ENCODE measurements at regions not wholly inside any gene's neighbourhood (a gene's known extent, or its start where the extent isn't known, plus 50 kb on each side); places are given as distances from the start of the nearest gene placed in this dataset.

DNA sequence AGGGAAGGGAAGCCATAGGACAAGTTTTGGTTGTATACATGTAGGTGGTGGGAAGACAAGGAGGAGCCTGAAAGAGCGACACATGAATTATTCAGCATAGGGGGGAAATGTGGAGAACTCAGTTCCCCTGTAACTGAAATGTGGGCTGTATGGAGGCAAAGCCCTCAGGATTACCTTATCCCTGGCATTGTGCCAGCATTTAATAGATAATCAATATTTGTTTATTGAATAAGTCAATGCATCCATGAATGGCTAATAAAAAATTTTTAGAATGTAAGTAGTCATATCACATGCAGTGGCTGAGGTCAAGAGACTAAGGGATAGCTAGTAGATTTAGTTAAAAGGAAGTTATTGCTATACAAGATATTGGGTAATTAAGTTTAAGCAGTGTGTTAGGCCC lies 232.4 kb downstream of the SNAPC1 start:
- Histone ChIP-seq H3K4me3 (replicated peaks; ENCODE audit: low read depth, low read length) (no peak overlapping the region), H3K27me3 (replicated peaks; ENCODE audit: control insufficient read depth, insufficient read depth, low read length) (no peaks in the 10 kb centered on the region), H3K36me3 (ENCODE audit: control insufficient read depth, insufficient read depth, low read length) (no peaks in the 10 kb centered on the region)
- TF ChIP-seq, protein P1, sequence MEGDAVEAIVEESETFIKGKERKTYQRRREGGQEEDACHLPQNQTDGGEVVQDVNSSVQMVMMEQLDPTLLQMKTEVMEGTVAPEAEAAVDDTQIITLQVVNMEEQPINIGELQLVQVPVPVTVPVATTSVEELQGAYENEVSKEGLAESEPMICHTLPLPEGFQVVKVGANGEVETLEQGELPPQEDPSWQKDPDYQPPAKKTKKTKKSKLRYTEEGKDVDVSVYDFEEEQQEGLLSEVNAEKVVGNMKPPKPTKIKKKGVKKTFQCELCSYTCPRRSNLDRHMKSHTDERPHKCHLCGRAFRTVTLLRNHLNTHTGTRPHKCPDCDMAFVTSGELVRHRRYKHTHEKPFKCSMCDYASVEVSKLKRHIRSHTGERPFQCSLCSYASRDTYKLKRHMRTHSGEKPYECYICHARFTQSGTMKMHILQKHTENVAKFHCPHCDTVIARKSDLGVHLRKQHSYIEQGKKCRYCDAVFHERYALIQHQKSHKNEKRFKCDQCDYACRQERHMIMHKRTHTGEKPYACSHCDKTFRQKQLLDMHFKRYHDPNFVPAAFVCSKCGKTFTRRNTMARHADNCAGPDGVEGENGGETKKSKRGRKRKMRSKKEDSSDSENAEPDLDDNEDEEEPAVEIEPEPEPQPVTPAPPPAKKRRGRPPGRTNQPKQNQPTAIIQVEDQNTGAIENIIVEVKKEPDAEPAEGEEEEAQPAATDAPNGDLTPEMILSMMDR (IDR thresholded peaks at IDR 0.05; ENCODE audit: insufficient read depth, low read length, poor library complexity, severe bottlenecking) = no peak
- DNase-seq (ENCODE audit: extremely low read depth, insufficient read length) = no peak

- no peak overlapping the region for H3K4me3 ChIP-seq (replicated peaks; ENCODE audit: low read depth, low read length)
- no peaks in the 10 kb centered on the region for H3K36me3 ChIP-seq (ENCODE audit: control insufficient read depth, insufficient read depth, low read length)
- H3K27me3 ChIP-seq (replicated peaks; ENCODE audit: control insufficient read depth, insufficient read depth, low read length) = no peaks in the 10 kb centered on the region
- TF ChIP-seq, protein P1 (IDR thresholded peaks at IDR 0.05; ENCODE audit: insufficient read depth, low read length, poor library complexity, severe bottlenecking) = no peak
- no peak for DNase-seq (ENCODE audit: extremely low read depth, insufficient read length)
Measured at GRCh38 chr14:61996753-61997152, 234.5 kb downstream of the SNAPC1 start.

GRCh38 chr14:61997161-61997560 lies 234.9 kb downstream of the SNAPC1 start:
- Histone ChIP-seq H3K36me3 (ENCODE audit: control insufficient read depth, insufficient read depth, low read length) (no peaks in the 10 kb centered on the region), H3K4me3 (replicated peaks; ENCODE audit: low read depth, low read length) (no peak overlapping the region), H3K27me3 (replicated peaks; ENCODE audit: control insufficient read depth, insufficient read depth, low read length) (no peaks in the 10 kb centered on the region)
- DNase-seq (ENCODE audit: extremely low read depth, insufficient read length) = no peak
- TF ChIP-seq, protein P1 (IDR thresholded peaks at IDR 0.05; ENCODE audit: insufficient read depth, low read length, poor library complexity, severe bottlenecking) = no peak

GRCh38 chr14:62001963-62002362 lies 239.7 kb downstream of the SNAPC1 start:
- Histone ChIP-seq H3K4me3 (replicated peaks; ENCODE audit: low read depth, low read length) (no peak overlapping the region), H3K27me3 (replicated peaks; ENCODE audit: control insufficient read depth, insufficient read depth, low read length) (no peaks in the 10 kb centered on the region), H3K36me3 (ENCODE audit: control insufficient read depth, insufficient read depth, low read length) (no peaks in the 10 kb centered on the region)
- TF ChIP-seq, protein P1 (IDR thresholded peaks at IDR 0.05; ENCODE audit: insufficient read depth, low read length, poor library complexity, severe bottlenecking) = no peak
- no peak for DNase-seq (ENCODE audit: extremely low read depth, insufficient read length)

DNA sequence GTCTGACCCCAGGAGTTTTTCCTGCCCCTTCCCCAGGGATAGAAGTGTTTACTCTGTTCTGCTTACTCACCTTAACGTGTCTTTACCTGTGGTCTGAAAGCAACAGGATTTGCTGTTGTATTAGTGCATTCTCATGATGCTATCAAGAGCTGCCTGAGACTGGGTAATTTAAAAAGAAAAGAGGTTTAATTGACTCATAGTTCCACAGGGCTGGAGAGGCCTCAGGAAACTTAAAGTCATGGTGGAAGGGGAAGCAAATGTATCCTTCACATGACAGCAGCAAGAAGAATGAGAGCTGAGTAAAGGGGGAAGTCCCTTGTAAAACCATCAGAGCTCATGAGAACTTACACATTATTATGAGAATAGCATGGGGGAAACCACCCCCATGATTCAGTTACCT lies 240.4 kb downstream of the SNAPC1 start:
- Histone ChIP-seq H3K4me3 (replicated peaks; ENCODE audit: low read depth, low read length) (no peak overlapping the region), H3K27me3 (replicated peaks; ENCODE audit: control insufficient read depth, insufficient read depth, low read length) (no peaks in the 10 kb centered on the region), H3K36me3 (ENCODE audit: control insufficient read depth, insufficient read depth, low read length) (no peaks in the 10 kb centered on the region)
- DNase-seq (ENCODE audit: extremely low read depth, insufficient read length) = no peak
- TF ChIP-seq, protein P1 (IDR thresholded peaks at IDR 0.05; ENCODE audit: insufficient read depth, low read length, poor library complexity, severe bottlenecking) = no peak

GRCh38 chr14:62003701-62004100 lies 241.5 kb downstream of the SNAPC1 start:
- Histone ChIP-seq H3K36me3 (ENCODE audit: control insufficient read depth, insufficient read depth, low read length) (no peaks in the 10 kb centered on the region), H3K4me3 (replicated peaks; ENCODE audit: low read depth, low read length) (no peak overlapping the region), H3K27me3 (replicated peaks; ENCODE audit: control insufficient read depth, insufficient read depth, low read length) (no peaks in the 10 kb centered on the region)
- TF ChIP-seq, protein P1 (IDR thresholded peaks at IDR 0.05; ENCODE audit: insufficient read depth, low read length, poor library complexity, severe bottlenecking) = no peak
- DNase-seq (ENCODE audit: extremely low read depth, insufficient read length) = no peak

All from GM06990 (cell line).